Panc1 (cell line): ENCODE measurements at regions not wholly inside any gene's neighbourhood (a gene's known extent, or its start where the extent isn't known, plus 50 kb on each side); places are given as distances from the start of the nearest gene placed in this dataset.

ENCODE experiments used
- ATAC-seq: fragments of 200-7000 bp; cut with Tn5 transposase; 2 replicates; pipeline ENCODE4 v1.9.1; 2020; ENCODE audit warnings: mild to moderate bottlenecking, moderate library complexity
- BruUV-seq: library from RNA; stranded (reverse); fragments of 400-500 nt; replicated peaks from 2 replicates; lab custom pipeline; 2021; lab: Mats Ljungman, UMichigan
- CTCF ChIA-PET: fragments of 300-600 bp; sonication (Branson Sonifier 250); formaldehyde crosslinking; loops from one replicate; lab custom pipeline; 2022; ENCODE audit warnings: antibody characterized with exemption; lab: Charles Lee
- POLR2A ChIA-PET: fragments of 300-600 bp; sonication (Branson Sonifier 250); formaldehyde crosslinking; loops from one replicate; lab custom pipeline; 2022; ENCODE audit warnings: antibody characterized with exemption; lab: Charles Lee
- DNase-seq: peaks from one replicate; pipeline ENCODE4 v3.0.0-alpha.2; 2010; ENCODE audit warnings: low read depth, low spot score
- H3K27ac ChIP-seq: 2 replicates; pipeline ENCODE4 v1.5.1; 2011; ENCODE audit warnings: mild to moderate bottlenecking, low read length, inconsistent platforms
- H3K27me3 ChIP-seq: fragments of 200-500 bp; sonication (Bioruptor generic); 2 replicates; pipeline ENCODE4 v1.6.0; 2014; ENCODE audit warnings: low read length, inconsistent platforms; ENCODE audit not compliant: control insufficient read depth, insufficient read depth
- H3K36me3 ChIP-seq: fragments of 200-500 bp; sonication (Bioruptor generic); 2 replicates; pipeline ENCODE4 v1.5.1; 2014; ENCODE audit warnings: inconsistent platforms, mild to moderate bottlenecking, low read length, moderate library complexity; ENCODE audit not compliant: control insufficient read depth, insufficient read depth
- H3K4me1 ChIP-seq: 2 replicates; pipeline ENCODE4 v1.5.1; 2011; ENCODE audit warnings: inconsistent platforms, mild to moderate bottlenecking, low read length, moderate library complexity; ENCODE audit not compliant: control insufficient read depth, insufficient read depth
- H3K4me3 ChIP-seq, 2 experiments: 2 replicates each; pipeline ENCODE4 v1.5.1; 2011 to 2012; ENCODE audit warnings: low read depth in 2 of 2, low read length in 2 of 2, mild to moderate bottlenecking in 2 of 2, inconsistent platforms in 1 of 2, moderate library complexity in 1 of 2
- H3K9me3 ChIP-seq: fragments of 200-500 bp; sonication (Bioruptor generic); 2 replicates; pipeline ENCODE4 v1.5.1; 2014; ENCODE audit warnings: low read depth, mild to moderate bottlenecking, inconsistent platforms, low read length, moderate library complexity; ENCODE audit not compliant: control insufficient read depth, insufficient read depth
- CTCF ChIP-seq: fragments of 450-650 bp; IDR thresholded peaks from 2 replicates; pipeline ENCODE4 v1.5.1; 2017; ENCODE audit warnings: mild to moderate bottlenecking
- POLR2AphosphoS5 ChIP-seq: IDR thresholded peaks from 2 replicates; pipeline ENCODE4 v1.6.1; 2012; ENCODE audit warnings: mild to moderate bottlenecking, low read depth, low read length, moderate library complexity
- REST ChIP-seq, 2 experiments: IDR thresholded peaks; 2 replicates each; pipeline ENCODE4 v1.6.1; 2011 to 2012; ENCODE audit warnings: low read depth in 2 of 2, control low read depth in 1 of 2, low read length in 1 of 2, mild to moderate bottlenecking in 1 of 2, moderate library complexity in 1 of 2; ENCODE audit not compliant: insufficient read depth in 1 of 2
- SIN3A ChIP-seq: IDR thresholded peaks from 2 replicates; pipeline ENCODE4 v1.6.1; 2012; ENCODE audit warnings: low read depth, mild to moderate bottlenecking, low read length, moderate library complexity, borderline replicate concordance; ENCODE audit not compliant: insufficient read depth
- TCF7L2 ChIP-seq: IDR thresholded peaks from 2 replicates; pipeline ENCODE4 v1.6.1; 2011; ENCODE audit warnings: mild to moderate bottlenecking, low read depth, low read length, inconsistent platforms
- in situ Hi-C: cut with HindIII; loops from 2 replicates; pipeline ENCODE4 v1.10.0; 2016; ENCODE audit warnings: low sequenced_read_pairs, low pct_unique_long_range_greater_than_20kb
- intact Hi-C: fragments of 100-400 bp; cut with micrococcal nuclease; formaldehyde crosslinking; loops from one replicate; pipeline ENCODE4 v1.10.0; 2022; ENCODE audit not compliant: unreplicated experiment

GRCh38 chr4:60891947-60892346 is 308.2 kb upstream of the ADGRL3 start:
- Histone ChIP-seq H3K9me3 (no peaks in the 10 kb centered on the region), H3K27me3 (no peaks in the 10 kb centered on the region), H3K4me3 (no peak overlapping the region), H3K4me1 (no peaks in the 10 kb centered on the region), H3K27ac (no peak overlapping the region), H3K36me3 (no peaks in the 10 kb centered on the region)
- DNase-seq (no peak), ATAC-seq (no peak)
- no peak for TF ChIP-seq SIN3A
- TF ChIP-seq CTCF, result no peak
- no peak for TF ChIP-seq TCF7L2
- TF ChIP-seq POLR2AphosphoS5, result no peak
- no peak for TF ChIP-seq REST (IDR thresholded peaks at IDR 0.05; ENCODE audit: insufficient read depth in 1 of 2, low read depth in 2 of 2, low read length in 1 of 2)
- no TSS peak for BruUV-seq
- ChIA-PET POLR2A (no interaction called here), CTCF (no interaction called here)
- intact Hi-C loops, result no loop called here
- in situ Hi-C loops, result no loop called here

GRCh38 chr4:60897415-60897814 is 302.7 kb upstream of the ADGRL3 start:
- intact Hi-C loops, result no loop called here
- DNase-seq (no peak), ATAC-seq (no peak)
- Histone ChIP-seq H3K27ac (no peak overlapping the region), H3K4me3 (no peak overlapping the region), H3K27me3 (no peaks in the 10 kb centered on the region), H3K4me1 (no peaks in the 10 kb centered on the region), H3K9me3 (no peaks in the 10 kb centered on the region), H3K36me3 (no peaks in the 10 kb centered on the region)
- in situ Hi-C loops, result no loop called here
- TF ChIP-seq REST (IDR thresholded peaks at IDR 0.05; ENCODE audit: insufficient read depth in 1 of 2, low read depth in 2 of 2, low read length in 1 of 2) (no peak), SIN3A (no peak), CTCF (no peak), POLR2AphosphoS5 (no peak), TCF7L2 (no peak)
- ChIA-PET POLR2A (no interaction called here), CTCF (no interaction called here)
- BruUV-seq, result no TSS peak
